Ovary (tissue), 7 donors: ENCODE measurements at regions not wholly inside any gene's neighbourhood (a gene's known extent, or its start where the extent isn't known, plus 50 kb on each side); places are given as distances from the start of the nearest gene placed in this dataset.
A peak's percentile ranks its signal among the peaks of the same experiment; 100 is the strongest.

Source experiments
- DNase-seq, 5 donors: peaks; one replicate each; pipeline ENCODE4 v3.0.0-alpha.2; 2019 to 2020
- H3K27ac ChIP-seq, 2 donors: fragments of 200-600 bp; one replicate each; pipeline versions ENCODE4 v1.5.1 to v1.8.0; 2019 to 2022
- H3K27me3 ChIP-seq: fragments of 200-600 bp; one replicate; pipeline ENCODE4 v1.8.0; 2022
- H3K36me3 ChIP-seq: fragments of 200-600 bp; sonication (generic); one replicate; pipeline ENCODE4 v1.5.1; 2019
- H3K4me1 ChIP-seq: one replicate; pipeline ENCODE4 v1.8.1; 2013; ENCODE audit warnings: mild to moderate bottlenecking, moderate library complexity; ENCODE audit not compliant: insufficient read depth
- H3K4me3 ChIP-seq: fragments of 200-600 bp; sonication (generic); one replicate; pipeline ENCODE4 v1.5.1; 2017
- H3K9me3 ChIP-seq, 2 donors: fragments of 200-600 bp in 1 of 2; sonication (generic) in 1 of 2; one replicate each; pipeline versions ENCODE4 v1.5.1 to v1.8.1; 2013 to 2019; ENCODE audit warnings: mild to moderate bottlenecking in 1 of 2, moderate library complexity in 1 of 2
- CTCF ChIP-seq, 3 donors: fragments of 450-650 bp in 2 of 3; fragments of 200-600 bp in 1 of 3; IDR thresholded peaks; one replicate each; pipeline versions ENCODE4 v1.5.1 to v1.8.0; 2016 to 2022; ENCODE audit warnings: antibody characterized with exemption in 3 of 3, mild to moderate bottlenecking in 1 of 3
- EP300 ChIP-seq: sonication (generic); formaldehyde crosslinking; IDR thresholded peaks from one replicate; pipeline ENCODE4 v1.6.1; 2017; ENCODE audit warnings: antibody characterized with exemption
- POLR2A ChIP-seq: fragments of 450-650 bp; IDR thresholded peaks from one replicate; pipeline ENCODE4 v1.6.1; 2017; ENCODE audit warnings: antibody characterized with exemption, mild to moderate bottlenecking, moderate library complexity
- WGBS, 3 donors: extraction: QIAGEN DNeasy Blood & Tissue Kit in 1 of 3; methylation state at CpG; one replicate each; pipeline versions ENCODE4 v1.1.5 to v1.1.7; 2013 to 2017; 5-methylcytosine and 5-hydroxymethylcytosine counted together
- intact Hi-C, 4 donors: fragments of 100-400 bp; cut with DNase I; formaldehyde crosslinking; loops; one replicate each; pipeline versions ENCODE4 v1.11.0 to v1.15.1; 2022 to 2023
- donor health status: DM: no; HTN: no; CAD: no; lungs with moderate emphysema.
- donor health status: DM: no; HTN: no; CAD: no.
- donor health status: Bipolar disorder and iron deficiency.
- donor health status: DM: no; HTN: no; CAD: no.
- donor health status: DM: yes; HTN: yes; CAD: no.

- no peaks in the 10 kb centered on the region for H3K36me3 ChIP-seq
- WGBS, 3 donors = 92 to 94% (median 93%) methylated on average over 5 of the region's 5 CpGs
- H3K4me1 ChIP-seq = peaks cover 12% of the 10 kb centered on the region
- DNase-seq = no peak
- TF ChIP-seq POLR2A (no peak), EP300 (no peak), CTCF (IDR thresholded peaks at IDR 0.05) (no peak)
- intact Hi-C loops = no loop called here
- no peaks in the 10 kb centered on the region for H3K9me3 ChIP-seq
- no peak overlapping the region for H3K27ac ChIP-seq
- H3K4me3 ChIP-seq = no peak overlapping the region
- no peaks in the 10 kb centered on the region for H3K27me3 ChIP-seq
Measured at GRCh38 chr1:229859026-229859425, 208.0 kb upstream of the GALNT2 start.

GRCh38 chr1:229860926-229861325 is 206.1 kb upstream of the GALNT2 start:
- no peaks in the 10 kb centered on the region for H3K27me3 ChIP-seq
- no peaks in the 10 kb centered on the region for H3K36me3 ChIP-seq
- no peak overlapping the region for H3K4me3 ChIP-seq
- TF ChIP-seq POLR2A (no peak), EP300 (no peak), CTCF (IDR thresholded peaks at IDR 0.05) (no peak)
- no peaks in the 10 kb centered on the region for H3K9me3 ChIP-seq
- intact Hi-C loops = loop anchor here in 1 of 4 donors (10.0 kb wide), 1 partner anchor 196 kb away; no protein-coding TSS in a partner anchor
- H3K27ac ChIP-seq = peak overlapping the region in 1 of 2 donors; percentile 87
- 76 to 89% (median 87%) methylated on average over 6 of the region's 6 CpGs for WGBS, 3 donors
- DNase-seq = no peak
- H3K4me1 ChIP-seq = peaks cover 15% of the 10 kb centered on the region

GRCh38 chr1:229862017-229862774 is 204.8 kb upstream of the GALNT2 start:
- TF ChIP-seq POLR2A (no peak), CTCF (IDR thresholded peaks at IDR 0.05) (no peak), EP300 (no peak)
- 16 to 22% (median 16%) methylated on average over 15 of the region's 15 CpGs for WGBS, 3 donors
- intact Hi-C loops = loop anchor here in 1 of 4 donors (10.0 kb wide), 1 partner anchor 197 kb away; no protein-coding TSS in a partner anchor
- H3K9me3 ChIP-seq = no peaks in the 10 kb centered on the region
- peak overlapping the region; percentile 34 to 87 for H3K27ac ChIP-seq
- no peaks in the 10 kb centered on the region for H3K36me3 ChIP-seq
- peaks cover 15% of the 10 kb centered on the region for H3K4me1 ChIP-seq
- peak; percentile 53 to 59 (median 59) for DNase-seq
- no peak overlapping the region for H3K4me3 ChIP-seq
- H3K27me3 ChIP-seq = no peaks in the 10 kb centered on the region

GRCh38 chr1:229863651-229864545 is 203.1 kb upstream of the GALNT2 start:
- Histone ChIP-seq H3K36me3 (no peaks in the 10 kb centered on the region), H3K27me3 (no peaks in the 10 kb centered on the region), H3K4me3 (no peak overlapping the region), H3K27ac (peak overlapping the region; percentile 34 to 87), H3K4me1 (peaks cover 20% of the 10 kb centered on the region), H3K9me3 (no peaks in the 10 kb centered on the region)
- peak; percentile 67 to 77 (median 69) for DNase-seq
- TF ChIP-seq CTCF (IDR thresholded peaks at IDR 0.05) (no peak), POLR2A (no peak), EP300 (no peak)
- WGBS, 3 donors = 19 to 30% (median 25%) methylated on average over 16 of the region's 16 CpGs
- intact Hi-C loops = loop anchor here in 1 of 4 donors (10.0 kb wide), 1 partner anchor 199 kb away; no protein-coding TSS in a partner anchor
